ENCODE measurements at regions not wholly inside any gene's neighbourhood (a gene's known extent, or its start where the extent isn't known, plus 50 kb on each side); places are given as distances from the start of the nearest gene placed in this dataset.

- TF ChIP-seq CEBPB (IDR thresholded peaks at IDR 0.05) (no peak), EP300 (IDR thresholded peaks at IDR 0.05; ENCODE audit: borderline replicate concordance) (no peak), ZBTB7A (IDR thresholded peaks at IDR 0.05; ENCODE audit: low read depth) (no peak), MAX (IDR thresholded peaks at IDR 0.05) (no peak), FOXM1 (IDR thresholded peaks at IDR 0.05; ENCODE audit: borderline replicate concordance, low read depth) (no peak), CREB1 (IDR thresholded peaks at IDR 0.05; ENCODE audit: low read depth) (no peak), USF1 (IDR thresholded peaks at IDR 0.05) (no peak), RAD21 (IDR thresholded peaks at IDR 0.05; ENCODE audit: low read depth) (no peak), EGR1 (IDR thresholded peaks at IDR 0.05) (no peak), TEAD4 (IDR thresholded peaks at IDR 0.05) (no peak), NFIC (IDR thresholded peaks at IDR 0.05) (no peak), YY1 (IDR thresholded peaks at IDR 0.05; ENCODE audit: low read depth) (no peak), TCF12 (IDR thresholded peaks at IDR 0.05; ENCODE audit: low read depth) (no peak), TAF1 (IDR thresholded peaks at IDR 0.05; ENCODE audit: low read depth) (no peak)
- TF ChIP-seq, protein P1, sequence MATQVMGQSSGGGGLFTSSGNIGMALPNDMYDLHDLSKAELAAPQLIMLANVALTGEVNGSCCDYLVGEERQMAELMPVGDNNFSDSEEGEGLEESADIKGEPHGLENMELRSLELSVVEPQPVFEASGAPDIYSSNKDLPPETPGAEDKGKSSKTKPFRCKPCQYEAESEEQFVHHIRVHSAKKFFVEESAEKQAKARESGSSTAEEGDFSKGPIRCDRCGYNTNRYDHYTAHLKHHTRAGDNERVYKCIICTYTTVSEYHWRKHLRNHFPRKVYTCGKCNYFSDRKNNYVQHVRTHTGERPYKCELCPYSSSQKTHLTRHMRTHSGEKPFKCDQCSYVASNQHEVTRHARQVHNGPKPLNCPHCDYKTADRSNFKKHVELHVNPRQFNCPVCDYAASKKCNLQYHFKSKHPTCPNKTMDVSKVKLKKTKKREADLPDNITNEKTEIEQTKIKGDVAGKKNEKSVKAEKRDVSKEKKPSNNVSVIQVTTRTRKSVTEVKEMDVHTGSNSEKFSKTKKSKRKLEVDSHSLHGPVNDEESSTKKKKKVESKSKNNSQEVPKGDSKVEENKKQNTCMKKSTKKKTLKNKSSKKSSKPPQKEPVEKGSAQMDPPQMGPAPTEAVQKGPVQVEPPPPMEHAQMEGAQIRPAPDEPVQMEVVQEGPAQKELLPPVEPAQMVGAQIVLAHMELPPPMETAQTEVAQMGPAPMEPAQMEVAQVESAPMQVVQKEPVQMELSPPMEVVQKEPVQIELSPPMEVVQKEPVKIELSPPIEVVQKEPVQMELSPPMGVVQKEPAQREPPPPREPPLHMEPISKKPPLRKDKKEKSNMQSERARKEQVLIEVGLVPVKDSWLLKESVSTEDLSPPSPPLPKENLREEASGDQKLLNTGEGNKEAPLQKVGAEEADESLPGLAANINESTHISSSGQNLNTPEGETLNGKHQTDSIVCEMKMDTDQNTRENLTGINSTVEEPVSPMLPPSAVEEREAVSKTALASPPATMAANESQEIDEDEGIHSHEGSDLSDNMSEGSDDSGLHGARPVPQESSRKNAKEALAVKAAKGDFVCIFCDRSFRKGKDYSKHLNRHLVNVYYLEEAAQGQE (IDR thresholded peaks at IDR 0.05; ENCODE audit: low read depth), result no peak
These were observed 216.8 kb upstream of the CDYL start for GRCh38 chr6:4559281-4559875.

DNA sequence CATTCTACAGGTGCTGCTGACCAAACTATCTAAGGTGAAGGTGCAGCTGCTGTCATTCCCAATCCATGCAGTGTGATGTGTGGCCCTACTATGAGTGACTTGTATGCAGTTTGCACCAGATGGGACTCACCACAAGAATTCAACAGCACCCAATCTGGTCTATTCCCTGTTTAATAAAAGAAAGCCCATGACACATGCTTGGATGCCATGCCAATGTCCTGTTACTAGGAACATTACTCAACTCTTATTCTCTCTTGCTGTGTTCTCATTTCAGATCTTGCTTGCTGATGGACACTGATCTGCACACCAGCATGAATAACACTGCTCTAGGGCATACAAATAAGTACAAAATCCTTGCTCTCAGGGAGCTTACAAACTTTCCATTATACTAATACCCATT lies 221.6 kb upstream of the CDYL start:
- no peak for TF ChIP-seq NFIC (IDR thresholded peaks at IDR 0.05)
- no peak for TF ChIP-seq EP300 (IDR thresholded peaks at IDR 0.05; ENCODE audit: borderline replicate concordance)
- no peak for TF ChIP-seq FOXM1 (IDR thresholded peaks at IDR 0.05; ENCODE audit: borderline replicate concordance, low read depth)
- TF ChIP-seq YY1 (IDR thresholded peaks at IDR 0.05; ENCODE audit: low read depth), result no peak
- TF ChIP-seq ZBTB7A (IDR thresholded peaks at IDR 0.05; ENCODE audit: low read depth), result no peak
- no peak for TF ChIP-seq CREB1 (IDR thresholded peaks at IDR 0.05; ENCODE audit: low read depth)
- TF ChIP-seq TEAD4 (IDR thresholded peaks at IDR 0.05), result no peak
- no peak for TF ChIP-seq TAF1 (IDR thresholded peaks at IDR 0.05; ENCODE audit: low read depth)
- no peak for TF ChIP-seq EGR1 (IDR thresholded peaks at IDR 0.05)
- TF ChIP-seq MAX (IDR thresholded peaks at IDR 0.05), result no peak
- TF ChIP-seq CEBPB (IDR thresholded peaks at IDR 0.05), result no peak
- no peak for TF ChIP-seq TCF12 (IDR thresholded peaks at IDR 0.05; ENCODE audit: low read depth)
- TF ChIP-seq, protein P1 (IDR thresholded peaks at IDR 0.05; ENCODE audit: low read depth), result no peak

GRCh38 chr6:4553387-4553786 lies 222.8 kb upstream of the CDYL start:
- TF ChIP-seq NFIC (IDR thresholded peaks at IDR 0.05) (no peak), RAD21 (IDR thresholded peaks at IDR 0.05; ENCODE audit: low read depth) (no peak), TEAD4 (IDR thresholded peaks at IDR 0.05) (no peak), MAX (IDR thresholded peaks at IDR 0.05) (no peak), YY1 (IDR thresholded peaks at IDR 0.05; ENCODE audit: low read depth) (no peak), CREB1 (IDR thresholded peaks at IDR 0.05; ENCODE audit: low read depth) (no peak), ZBTB7A (IDR thresholded peaks at IDR 0.05; ENCODE audit: low read depth) (no peak)
- TF ChIP-seq, protein P1 (IDR thresholded peaks at IDR 0.05; ENCODE audit: low read depth), result no peak

DNA sequence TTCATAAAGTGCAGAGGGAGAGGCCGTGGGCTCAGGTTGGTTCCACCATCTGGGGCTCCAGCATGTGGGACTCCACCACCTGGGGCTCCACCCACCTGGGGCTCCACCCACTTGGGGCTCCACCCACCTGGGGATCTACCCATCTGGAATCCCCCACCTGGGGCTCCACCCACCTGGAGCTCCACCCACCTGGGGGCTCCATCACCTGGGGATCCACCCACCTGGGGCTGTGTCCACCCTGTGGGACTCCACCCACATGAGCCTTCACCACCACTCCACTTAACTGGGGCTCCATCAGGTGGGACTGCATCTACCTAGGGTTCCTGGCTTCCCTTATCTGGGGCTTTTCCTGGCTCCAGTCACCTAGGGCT lies 226.0 kb upstream of the CDYL start:
- no peak for TF ChIP-seq CREB1 (IDR thresholded peaks at IDR 0.05; ENCODE audit: low read depth)
- TF ChIP-seq FOXM1 (IDR thresholded peaks at IDR 0.05; ENCODE audit: borderline replicate concordance, low read depth), result no peak
- no peak for TF ChIP-seq ZBTB7A (IDR thresholded peaks at IDR 0.05; ENCODE audit: low read depth)
- TF ChIP-seq MAX (IDR thresholded peaks at IDR 0.05), result no peak
- no peak for TF ChIP-seq RAD21 (IDR thresholded peaks at IDR 0.05; ENCODE audit: low read depth)
- TF ChIP-seq NFIC (IDR thresholded peaks at IDR 0.05), result no peak
- no peak for TF ChIP-seq TEAD4 (IDR thresholded peaks at IDR 0.05)
- TF ChIP-seq USF1 (IDR thresholded peaks at IDR 0.05), result no peak
- no peak for TF ChIP-seq EGR1 (IDR thresholded peaks at IDR 0.05)
- no peak for TF ChIP-seq TAF1 (IDR thresholded peaks at IDR 0.05; ENCODE audit: low read depth)
- no peak for TF ChIP-seq YY1 (IDR thresholded peaks at IDR 0.05; ENCODE audit: low read depth)
- no peak for TF ChIP-seq CEBPB (IDR thresholded peaks at IDR 0.05)
- no peak for TF ChIP-seq EP300 (IDR thresholded peaks at IDR 0.05; ENCODE audit: borderline replicate concordance)
- TF ChIP-seq, protein P1 (IDR thresholded peaks at IDR 0.05; ENCODE audit: low read depth), result no peak
- TF ChIP-seq TCF12 (IDR thresholded peaks at IDR 0.05; ENCODE audit: low read depth), result no peak
